K562 (cell line): ENCODE measurements at regions not wholly inside any gene's neighbourhood (a gene's known extent, or its start where the extent isn't known, plus 50 kb on each side); places are given as distances from the start of the nearest gene placed in this dataset.

Source experiments
- CEBPB ChIP-seq: fragments of 450-650 bp; IDR thresholded peaks from 2 replicates; pipeline ENCODE4 v1.6.1; 2016; ENCODE audit warnings: missing genetic modification characterization, missing compliant biosample characterization
- LEF1 ChIP-seq: fragments of 450-650 bp; IDR thresholded peaks from 2 replicates; pipeline ENCODE4 v1.6.1; 2016; ENCODE audit warnings: mild to moderate bottlenecking
- MEIS2 ChIP-seq: fragments of 450-650 bp; IDR thresholded peaks from 2 replicates; pipeline ENCODE4 v1.6.1; 2014; ENCODE audit warnings: mild to moderate bottlenecking; ENCODE audit not compliant: partially characterized antibody
- NFE2 ChIP-seq: IDR thresholded peaks from 2 replicates; pipeline ENCODE4 v1.6.1; 2014; ENCODE audit warnings: antibody characterized with exemption, low read depth
- ZNF316 ChIP-seq: fragments of 450-650 bp; IDR thresholded peaks from 2 replicates; pipeline ENCODE4 v1.6.1; 2016
- TF ChIP-seq, protein P1 (sequence below): fragments of 450-650 bp; IDR thresholded peaks from 2 replicates; pipeline ENCODE4 v1.6.1; 2016; ENCODE audit warnings: mild to moderate bottlenecking, moderate library complexity
- TF ChIP-seq, protein P2 (sequence below), 2 experiments: fragments of 450-650 bp in 1 of 2; sonication (generic) in 1 of 2; formaldehyde crosslinking in 1 of 2; IDR thresholded peaks; 2 replicates each; pipeline versions ENCODE4 v1.7.1 to v1.9.0; 2016 to 2022; ENCODE audit warnings: inconsistent platforms in 1 of 2, mild to moderate bottlenecking in 1 of 2, missing genetic modification reagents in 1 of 2

- TF ChIP-seq, protein P1, sequence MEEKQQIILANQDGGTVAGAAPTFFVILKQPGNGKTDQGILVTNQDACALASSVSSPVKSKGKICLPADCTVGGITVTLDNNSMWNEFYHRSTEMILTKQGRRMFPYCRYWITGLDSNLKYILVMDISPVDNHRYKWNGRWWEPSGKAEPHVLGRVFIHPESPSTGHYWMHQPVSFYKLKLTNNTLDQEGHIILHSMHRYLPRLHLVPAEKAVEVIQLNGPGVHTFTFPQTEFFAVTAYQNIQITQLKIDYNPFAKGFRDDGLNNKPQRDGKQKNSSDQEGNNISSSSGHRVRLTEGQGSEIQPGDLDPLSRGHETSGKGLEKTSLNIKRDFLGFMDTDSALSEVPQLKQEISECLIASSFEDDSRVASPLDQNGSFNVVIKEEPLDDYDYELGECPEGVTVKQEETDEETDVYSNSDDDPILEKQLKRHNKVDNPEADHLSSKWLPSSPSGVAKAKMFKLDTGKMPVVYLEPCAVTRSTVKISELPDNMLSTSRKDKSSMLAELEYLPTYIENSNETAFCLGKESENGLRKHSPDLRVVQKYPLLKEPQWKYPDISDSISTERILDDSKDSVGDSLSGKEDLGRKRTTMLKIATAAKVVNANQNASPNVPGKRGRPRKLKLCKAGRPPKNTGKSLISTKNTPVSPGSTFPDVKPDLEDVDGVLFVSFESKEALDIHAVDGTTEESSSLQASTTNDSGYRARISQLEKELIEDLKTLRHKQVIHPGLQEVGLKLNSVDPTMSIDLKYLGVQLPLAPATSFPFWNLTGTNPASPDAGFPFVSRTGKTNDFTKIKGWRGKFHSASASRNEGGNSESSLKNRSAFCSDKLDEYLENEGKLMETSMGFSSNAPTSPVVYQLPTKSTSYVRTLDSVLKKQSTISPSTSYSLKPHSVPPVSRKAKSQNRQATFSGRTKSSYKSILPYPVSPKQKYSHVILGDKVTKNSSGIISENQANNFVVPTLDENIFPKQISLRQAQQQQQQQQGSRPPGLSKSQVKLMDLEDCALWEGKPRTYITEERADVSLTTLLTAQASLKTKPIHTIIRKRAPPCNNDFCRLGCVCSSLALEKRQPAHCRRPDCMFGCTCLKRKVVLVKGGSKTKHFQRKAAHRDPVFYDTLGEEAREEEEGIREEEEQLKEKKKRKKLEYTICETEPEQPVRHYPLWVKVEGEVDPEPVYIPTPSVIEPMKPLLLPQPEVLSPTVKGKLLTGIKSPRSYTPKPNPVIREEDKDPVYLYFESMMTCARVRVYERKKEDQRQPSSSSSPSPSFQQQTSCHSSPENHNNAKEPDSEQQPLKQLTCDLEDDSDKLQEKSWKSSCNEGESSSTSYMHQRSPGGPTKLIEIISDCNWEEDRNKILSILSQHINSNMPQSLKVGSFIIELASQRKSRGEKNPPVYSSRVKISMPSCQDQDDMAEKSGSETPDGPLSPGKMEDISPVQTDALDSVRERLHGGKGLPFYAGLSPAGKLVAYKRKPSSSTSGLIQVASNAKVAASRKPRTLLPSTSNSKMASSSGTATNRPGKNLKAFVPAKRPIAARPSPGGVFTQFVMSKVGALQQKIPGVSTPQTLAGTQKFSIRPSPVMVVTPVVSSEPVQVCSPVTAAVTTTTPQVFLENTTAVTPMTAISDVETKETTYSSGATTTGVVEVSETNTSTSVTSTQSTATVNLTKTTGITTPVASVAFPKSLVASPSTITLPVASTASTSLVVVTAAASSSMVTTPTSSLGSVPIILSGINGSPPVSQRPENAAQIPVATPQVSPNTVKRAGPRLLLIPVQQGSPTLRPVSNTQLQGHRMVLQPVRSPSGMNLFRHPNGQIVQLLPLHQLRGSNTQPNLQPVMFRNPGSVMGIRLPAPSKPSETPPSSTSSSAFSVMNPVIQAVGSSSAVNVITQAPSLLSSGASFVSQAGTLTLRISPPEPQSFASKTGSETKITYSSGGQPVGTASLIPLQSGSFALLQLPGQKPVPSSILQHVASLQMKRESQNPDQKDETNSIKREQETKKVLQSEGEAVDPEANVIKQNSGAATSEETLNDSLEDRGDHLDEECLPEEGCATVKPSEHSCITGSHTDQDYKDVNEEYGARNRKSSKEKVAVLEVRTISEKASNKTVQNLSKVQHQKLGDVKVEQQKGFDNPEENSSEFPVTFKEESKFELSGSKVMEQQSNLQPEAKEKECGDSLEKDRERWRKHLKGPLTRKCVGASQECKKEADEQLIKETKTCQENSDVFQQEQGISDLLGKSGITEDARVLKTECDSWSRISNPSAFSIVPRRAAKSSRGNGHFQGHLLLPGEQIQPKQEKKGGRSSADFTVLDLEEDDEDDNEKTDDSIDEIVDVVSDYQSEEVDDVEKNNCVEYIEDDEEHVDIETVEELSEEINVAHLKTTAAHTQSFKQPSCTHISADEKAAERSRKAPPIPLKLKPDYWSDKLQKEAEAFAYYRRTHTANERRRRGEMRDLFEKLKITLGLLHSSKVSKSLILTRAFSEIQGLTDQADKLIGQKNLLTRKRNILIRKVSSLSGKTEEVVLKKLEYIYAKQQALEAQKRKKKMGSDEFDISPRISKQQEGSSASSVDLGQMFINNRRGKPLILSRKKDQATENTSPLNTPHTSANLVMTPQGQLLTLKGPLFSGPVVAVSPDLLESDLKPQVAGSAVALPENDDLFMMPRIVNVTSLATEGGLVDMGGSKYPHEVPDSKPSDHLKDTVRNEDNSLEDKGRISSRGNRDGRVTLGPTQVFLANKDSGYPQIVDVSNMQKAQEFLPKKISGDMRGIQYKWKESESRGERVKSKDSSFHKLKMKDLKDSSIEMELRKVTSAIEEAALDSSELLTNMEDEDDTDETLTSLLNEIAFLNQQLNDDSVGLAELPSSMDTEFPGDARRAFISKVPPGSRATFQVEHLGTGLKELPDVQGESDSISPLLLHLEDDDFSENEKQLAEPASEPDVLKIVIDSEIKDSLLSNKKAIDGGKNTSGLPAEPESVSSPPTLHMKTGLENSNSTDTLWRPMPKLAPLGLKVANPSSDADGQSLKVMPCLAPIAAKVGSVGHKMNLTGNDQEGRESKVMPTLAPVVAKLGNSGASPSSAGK, result peak; percentile 36; the same call in 1 of the 2 replicates
- TF ChIP-seq ZNF316, result peak; percentile 81
- TF ChIP-seq LEF1, result peak; percentile 44; the same call in 1 of the 2 replicates
- TF ChIP-seq NFE2, result 0 out of 2 replicates have a peak, but pooled peaks have one; percentile 27
- TF ChIP-seq, protein P2, sequence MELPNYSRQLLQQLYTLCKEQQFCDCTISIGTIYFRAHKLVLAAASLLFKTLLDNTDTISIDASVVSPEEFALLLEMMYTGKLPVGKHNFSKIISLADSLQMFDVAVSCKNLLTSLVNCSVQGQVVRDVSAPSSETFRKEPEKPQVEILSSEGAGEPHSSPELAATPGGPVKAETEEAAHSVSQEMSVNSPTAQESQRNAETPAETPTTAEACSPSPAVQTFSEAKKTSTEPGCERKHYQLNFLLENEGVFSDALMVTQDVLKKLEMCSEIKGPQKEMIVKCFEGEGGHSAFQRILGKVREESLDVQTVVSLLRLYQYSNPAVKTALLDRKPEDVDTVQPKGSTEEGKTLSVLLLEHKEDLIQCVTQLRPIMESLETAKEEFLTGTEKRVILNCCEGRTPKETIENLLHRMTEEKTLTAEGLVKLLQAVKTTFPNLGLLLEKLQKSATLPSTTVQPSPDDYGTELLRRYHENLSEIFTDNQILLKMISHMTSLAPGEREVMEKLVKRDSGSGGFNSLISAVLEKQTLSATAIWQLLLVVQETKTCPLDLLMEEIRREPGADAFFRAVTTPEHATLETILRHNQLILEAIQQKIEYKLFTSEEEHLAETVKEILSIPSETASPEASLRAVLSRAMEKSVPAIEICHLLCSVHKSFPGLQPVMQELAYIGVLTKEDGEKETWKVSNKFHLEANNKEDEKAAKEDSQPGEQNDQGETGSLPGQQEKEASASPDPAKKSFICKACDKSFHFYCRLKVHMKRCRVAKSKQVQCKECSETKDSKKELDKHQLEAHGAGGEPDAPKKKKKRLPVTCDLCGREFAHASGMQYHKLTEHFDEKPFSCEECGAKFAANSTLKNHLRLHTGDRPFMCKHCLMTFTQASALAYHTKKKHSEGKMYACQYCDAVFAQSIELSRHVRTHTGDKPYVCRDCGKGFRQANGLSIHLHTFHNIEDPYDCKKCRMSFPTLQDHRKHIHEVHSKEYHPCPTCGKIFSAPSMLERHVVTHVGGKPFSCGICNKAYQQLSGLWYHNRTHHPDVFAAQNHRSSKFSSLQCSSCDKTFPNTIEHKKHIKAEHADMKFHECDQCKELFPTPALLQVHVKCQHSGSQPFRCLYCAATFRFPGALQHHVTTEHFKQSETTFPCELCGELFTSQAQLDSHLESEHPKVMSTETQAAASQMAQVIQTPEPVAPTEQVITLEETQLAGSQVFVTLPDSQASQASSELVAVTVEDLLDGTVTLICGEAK (IDR thresholded peaks at IDR 0.05), result peak; percentile 99
- TF ChIP-seq, protein P2 (CRISPR knock-in tag; IDR thresholded peaks at IDR 0.05), result peak; percentile 98
- peak; percentile 87 for TF ChIP-seq MEIS2
- peak; percentile 86 for TF ChIP-seq CEBPB (tag)
Observed at GRCh38 chr11:3516934-3517567, 124.7 kb downstream of the ART5 start (continued).
